ENCODE measurements at regions not wholly inside any gene's neighbourhood (a gene's known extent, or its start where the extent isn't known, plus 50 kb on each side); places are given as distances from the start of the nearest gene placed in this dataset.
"Not testable (repeated sequence)": the region's sequence is repeated elsewhere in the genome, so short reads cannot be mapped to it uniquely, and the experiment has no call there.

GRCh38 chr2:87515875-87516274 lies 232.0 kb upstream of the PLGLB2 start:
- not testable (repeated sequence) for TF ChIP-seq EZH2 (IDR thresholded peaks at IDR 0.05; ENCODE audit: insufficient read depth, poor library complexity, severe bottlenecking); EZH2phosphoT487 (IDR thresholded peaks at IDR 0.05; ENCODE audit: insufficient read depth, low read depth)
